ENCODE measurements at regions not wholly inside any gene's neighbourhood (a gene's known extent, or its start where the extent isn't known, plus 50 kb on each side); places are given as distances from the start of the nearest gene placed in this dataset.
"Not testable (repeated sequence)": the region's sequence is repeated elsewhere in the genome, so short reads cannot be mapped to it uniquely, and the experiment has no call there.

- H3K4me3 ChIP-seq (ENCODE audit: low read depth, low read length): no peak overlapping the region
- TF ChIP-seq MAX (IDR thresholded peaks at IDR 0.05; ENCODE audit: low read depth, low read length) (no peak), MYC (IDR thresholded peaks at IDR 0.05; ENCODE audit: low read depth, low read length) (no peak), POLR2A (IDR thresholded peaks at IDR 0.05; ENCODE audit: extremely low read depth, insufficient read length) (no peak)
- TF ChIP-seq, protein P1, sequence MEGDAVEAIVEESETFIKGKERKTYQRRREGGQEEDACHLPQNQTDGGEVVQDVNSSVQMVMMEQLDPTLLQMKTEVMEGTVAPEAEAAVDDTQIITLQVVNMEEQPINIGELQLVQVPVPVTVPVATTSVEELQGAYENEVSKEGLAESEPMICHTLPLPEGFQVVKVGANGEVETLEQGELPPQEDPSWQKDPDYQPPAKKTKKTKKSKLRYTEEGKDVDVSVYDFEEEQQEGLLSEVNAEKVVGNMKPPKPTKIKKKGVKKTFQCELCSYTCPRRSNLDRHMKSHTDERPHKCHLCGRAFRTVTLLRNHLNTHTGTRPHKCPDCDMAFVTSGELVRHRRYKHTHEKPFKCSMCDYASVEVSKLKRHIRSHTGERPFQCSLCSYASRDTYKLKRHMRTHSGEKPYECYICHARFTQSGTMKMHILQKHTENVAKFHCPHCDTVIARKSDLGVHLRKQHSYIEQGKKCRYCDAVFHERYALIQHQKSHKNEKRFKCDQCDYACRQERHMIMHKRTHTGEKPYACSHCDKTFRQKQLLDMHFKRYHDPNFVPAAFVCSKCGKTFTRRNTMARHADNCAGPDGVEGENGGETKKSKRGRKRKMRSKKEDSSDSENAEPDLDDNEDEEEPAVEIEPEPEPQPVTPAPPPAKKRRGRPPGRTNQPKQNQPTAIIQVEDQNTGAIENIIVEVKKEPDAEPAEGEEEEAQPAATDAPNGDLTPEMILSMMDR (IDR thresholded peaks at IDR 0.05; ENCODE audit: low read depth, low read length): no peak
- DNase-seq (ENCODE audit: low read depth): no peak
Measured at GRCh38 chr12:74031045-74031444, 506.6 kb upstream of the ATXN7L3B start.

DNA sequence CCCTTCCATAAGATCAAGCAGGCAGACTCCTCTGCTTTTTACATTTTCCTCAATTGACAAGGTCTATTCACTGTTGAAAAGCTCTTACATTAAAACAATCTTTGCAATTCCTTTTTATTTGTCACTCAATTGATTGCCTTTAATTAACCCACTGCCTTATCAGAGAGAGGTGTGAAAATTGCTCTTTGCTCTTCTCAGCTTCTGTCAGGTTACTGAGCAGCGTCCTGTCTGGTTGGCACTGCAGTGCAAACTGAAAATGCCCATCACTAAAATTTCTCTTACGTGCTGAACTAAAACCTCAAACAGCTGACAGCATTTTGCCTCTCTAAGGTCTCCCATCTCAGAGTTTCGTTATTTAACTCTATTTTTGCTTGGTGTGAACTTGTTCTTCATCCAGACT is 504.1 kb upstream of the ATXN7L3B start:
- TF ChIP-seq POLR2A (IDR thresholded peaks at IDR 0.05; ENCODE audit: extremely low read depth, insufficient read length): no peak
- no peak for TF ChIP-seq MYC (IDR thresholded peaks at IDR 0.05; ENCODE audit: low read depth, low read length)
- TF ChIP-seq, protein P1 (IDR thresholded peaks at IDR 0.05; ENCODE audit: low read depth, low read length): no peak
- no peak for TF ChIP-seq MAX (IDR thresholded peaks at IDR 0.05; ENCODE audit: low read depth, low read length)
- no peak for DNase-seq (ENCODE audit: low read depth)
- H3K4me3 ChIP-seq (ENCODE audit: low read depth, low read length): no peak overlapping the region

DNA sequence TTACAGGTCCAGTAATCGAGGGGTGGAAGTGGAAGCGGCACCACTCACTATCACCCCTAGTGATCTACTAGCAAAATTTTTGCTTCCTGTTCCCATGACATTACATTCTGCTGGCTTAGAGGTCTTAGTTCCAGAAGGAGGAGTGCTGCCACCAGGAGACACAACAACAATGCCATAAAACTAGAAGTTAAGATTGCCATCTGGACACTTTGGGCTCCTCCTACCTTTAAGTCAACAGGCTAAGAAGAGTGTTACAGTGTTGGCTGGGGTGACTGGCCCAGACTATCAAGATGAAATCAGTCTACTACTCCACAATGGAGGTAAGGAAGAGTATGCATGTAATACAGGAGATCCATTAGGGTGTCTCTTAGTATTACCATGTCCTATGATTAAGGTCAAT is 498.5 kb upstream of the ATXN7L3B start:
- not testable (repeated sequence) for DNase-seq (ENCODE audit: low read depth); H3K4me3 ChIP-seq (ENCODE audit: low read depth, low read length)

DNA sequence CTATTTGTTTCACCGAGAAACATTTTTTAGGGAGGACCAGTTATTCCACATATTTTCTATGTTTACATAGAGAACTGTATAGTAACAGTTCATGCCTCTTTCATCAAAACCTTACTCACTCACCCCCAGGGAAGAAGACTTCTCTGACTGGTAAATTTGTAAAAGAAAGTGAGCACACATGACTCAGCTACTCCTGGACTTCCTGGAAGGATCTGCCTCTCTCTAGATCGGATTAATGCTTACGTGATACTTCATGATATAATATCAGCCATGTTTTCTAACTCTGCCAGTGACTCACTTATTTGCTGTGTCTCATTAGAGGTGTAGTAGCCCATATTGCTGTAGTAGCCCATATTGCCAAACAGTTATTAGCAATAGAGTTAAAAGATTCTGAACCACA is 494.3 kb upstream of the ATXN7L3B start:
- H3K4me3 ChIP-seq (ENCODE audit: low read depth, low read length): no peak overlapping the region
- no peak for TF ChIP-seq MYC (IDR thresholded peaks at IDR 0.05; ENCODE audit: low read depth, low read length)
- TF ChIP-seq, protein P1 (IDR thresholded peaks at IDR 0.05; ENCODE audit: low read depth, low read length): no peak
- TF ChIP-seq MAX (IDR thresholded peaks at IDR 0.05; ENCODE audit: low read depth, low read length): no peak
- TF ChIP-seq POLR2A (IDR thresholded peaks at IDR 0.05; ENCODE audit: extremely low read depth, insufficient read length): no peak
- no peak for DNase-seq (ENCODE audit: low read depth)

DNA sequence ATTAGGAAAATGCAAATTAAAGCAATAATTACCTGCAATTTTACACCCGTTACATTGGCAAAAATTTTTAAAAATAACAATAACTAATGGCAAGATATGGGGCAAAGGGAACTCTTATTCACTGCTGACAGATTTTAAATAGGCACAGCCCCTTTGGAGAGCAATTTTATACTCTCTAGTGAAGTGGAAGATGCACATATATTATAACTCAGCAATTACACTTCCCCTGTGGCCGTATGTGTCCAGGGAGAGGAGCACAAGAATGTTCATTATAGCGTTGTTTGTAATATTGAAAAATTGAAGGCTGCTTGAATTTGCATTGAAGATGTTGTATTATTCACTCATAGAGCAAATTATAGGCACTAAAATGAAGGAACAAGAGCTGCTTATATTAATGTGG is 488.3 kb upstream of the ATXN7L3B start:
- no peak for DNase-seq (ENCODE audit: low read depth)
- TF ChIP-seq, protein P1 (IDR thresholded peaks at IDR 0.05; ENCODE audit: low read depth, low read length): no peak
- TF ChIP-seq MYC (IDR thresholded peaks at IDR 0.05; ENCODE audit: low read depth, low read length) (no peak), POLR2A (IDR thresholded peaks at IDR 0.05; ENCODE audit: extremely low read depth, insufficient read length) (no peak), MAX (IDR thresholded peaks at IDR 0.05; ENCODE audit: low read depth, low read length) (no peak)
- H3K4me3 ChIP-seq (ENCODE audit: low read depth, low read length): no peak overlapping the region

DNA sequence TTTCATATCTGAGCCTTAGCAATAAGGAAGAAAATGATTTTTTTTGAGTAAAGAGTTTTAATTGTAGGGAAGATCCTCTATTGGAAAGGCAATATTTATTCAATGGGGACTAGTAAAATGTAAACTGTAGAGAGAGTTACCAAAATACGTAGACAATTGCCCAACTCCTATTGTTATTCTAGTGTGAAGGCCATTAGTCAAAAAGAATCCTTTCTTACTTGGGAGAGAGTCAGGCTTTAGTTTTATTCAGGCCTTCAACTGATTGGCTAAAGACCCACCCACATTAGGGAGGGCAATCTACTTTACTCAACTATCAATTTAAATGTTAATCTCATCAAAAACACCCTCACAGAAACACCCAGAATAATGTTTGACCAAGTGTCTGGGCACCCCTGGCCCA is 485.8 kb upstream of the ATXN7L3B start:
- TF ChIP-seq POLR2A (IDR thresholded peaks at IDR 0.05; ENCODE audit: extremely low read depth, insufficient read length): no peak
- no peak overlapping the region for H3K4me3 ChIP-seq (ENCODE audit: low read depth, low read length)
- no peak for DNase-seq (ENCODE audit: low read depth)

- no peak for DNase-seq (ENCODE audit: low read depth)
- H3K4me3 ChIP-seq (ENCODE audit: low read depth, low read length): no peak overlapping the region
- TF ChIP-seq MYC (IDR thresholded peaks at IDR 0.05; ENCODE audit: low read depth, low read length) (no peak), MAX (IDR thresholded peaks at IDR 0.05; ENCODE audit: low read depth, low read length) (no peak), POLR2A (IDR thresholded peaks at IDR 0.05; ENCODE audit: extremely low read depth, insufficient read length) (no peak)
- TF ChIP-seq, protein P1 (IDR thresholded peaks at IDR 0.05; ENCODE audit: low read depth, low read length): no peak
Measured at GRCh38 chr12:74066476-74066875, 471.2 kb upstream of the ATXN7L3B start.
